GM12875 (cell line): ENCODE measurements at regions not wholly inside any gene's neighbourhood (a gene's known extent, or its start where the extent isn't known, plus 50 kb on each side); places are given as distances from the start of the nearest gene placed in this dataset.
"Not testable (repeated sequence)": the region's sequence is repeated elsewhere in the genome, so short reads cannot be mapped to it uniquely, and the experiment has no call there.

ENCODE experiments used
- H3K4me3 ChIP-seq: one replicate; pipeline ENCODE4 v1.5.1; 2011; ENCODE audit warnings: low read depth, low read length, control low read depth
- CTCF ChIP-seq: IDR thresholded peaks from 2 replicates; pipeline ENCODE4 v1.5.1; 2011; ENCODE audit warnings: low read depth, mild to moderate bottlenecking, control low read depth, inconsistent platforms, low read length, moderate library complexity, borderline replicate concordance; ENCODE audit not compliant: insufficient read depth

- TF ChIP-seq CTCF = no peak
- H3K4me3 ChIP-seq = no peak overlapping the region
Measured at GRCh38 chr10:78467496-78468106, 433.9 kb downstream of the RPS24 start.

- H3K4me3 ChIP-seq = not testable (repeated sequence)
Measured at GRCh38 chr10:78468731-78469130, 435.1 kb downstream of the RPS24 start.

- H3K4me3 ChIP-seq = no peak overlapping the region
- no peak for TF ChIP-seq CTCF
Measured at GRCh38 chr10:78470267-78471103, 436.8 kb downstream of the RPS24 start.

- no peak for TF ChIP-seq CTCF
- no peak overlapping the region for H3K4me3 ChIP-seq
Measured at GRCh38 chr10:78471326-78471722, 437.7 kb downstream of the RPS24 start.

- no peak overlapping the region for H3K4me3 ChIP-seq
- no peak for TF ChIP-seq CTCF
Measured at GRCh38 chr10:78471723-78472550, 438.3 kb downstream of the RPS24 start.

- TF ChIP-seq CTCF = no peak
- no peak overlapping the region for H3K4me3 ChIP-seq
Measured at GRCh38 chr10:78472551-78472890, 438.9 kb downstream of the RPS24 start.

GRCh38 chr10:78473006-78473405 lies 439.3 kb downstream of the RPS24 start:
- H3K4me3 ChIP-seq = no peak overlapping the region
- TF ChIP-seq CTCF = no peak
